Fibroblast of lung (primary cell): ENCODE measurements at regions not wholly inside any gene's neighbourhood (a gene's known extent, or its start where the extent isn't known, plus 50 kb on each side); places are given as distances from the start of the nearest gene placed in this dataset.

Experiments used
- DNase-seq, 2 donors: peaks; one replicate each; pipeline versions ENCODE4 v3.0.0 to v3.0.0-alpha.2; 2010; ENCODE audit warnings: low read depth in 2 of 2
- H2AFZ ChIP-seq: 2 replicates; pipeline ENCODE4 v1.5.1; 2012; ENCODE audit warnings: low read length, control low read depth, inconsistent platforms
- H3K27ac ChIP-seq: 2 replicates; pipeline ENCODE4 v1.5.1; 2011; ENCODE audit warnings: low read length, control low read depth; ENCODE audit not compliant: insufficient read depth
- H3K27me3 ChIP-seq: 2 replicates; pipeline ENCODE4 v1.5.1; 2011; ENCODE audit warnings: mild to moderate bottlenecking, low read length; ENCODE audit not compliant: control insufficient read depth, insufficient read depth
- H3K36me3 ChIP-seq: 2 replicates; pipeline ENCODE4 v1.5.1; 2011; ENCODE audit warnings: low read length; ENCODE audit not compliant: control insufficient read depth, insufficient read depth
- H3K4me1 ChIP-seq: 2 replicates; pipeline ENCODE4 v1.5.1; 2011; ENCODE audit warnings: low read length; ENCODE audit not compliant: control insufficient read depth, insufficient read depth; ENCODE audit errors: extremely low read depth
- H3K4me2 ChIP-seq: 2 replicates; pipeline ENCODE4 v1.5.1; 2011; ENCODE audit warnings: low read length, control low read depth; ENCODE audit not compliant: insufficient read depth; ENCODE audit errors: extremely low read depth
- H3K4me3 ChIP-seq, 4 experiments: fragments of 200-600 bp in 1 of 4; sonication (generic) in 1 of 4; replicated peaks in 1 of 4; 2 replicates each; pipeline ENCODE4 v1.5.1; 2011 to 2016; ENCODE audit warnings: low read length in 4 of 4, low read depth in 3 of 4, mild to moderate bottlenecking in 3 of 4, control low read depth in 2 of 4, inconsistent platforms in 1 of 4, mixed read lengths in 1 of 4; ENCODE audit not compliant: insufficient read depth in 1 of 4; ENCODE audit errors: control extremely low read depth in 1 of 4
- H3K79me2 ChIP-seq: 2 replicates; pipeline ENCODE4 v1.5.1; 2012; ENCODE audit warnings: mild to moderate bottlenecking, low read length, inconsistent platforms; ENCODE audit not compliant: control insufficient read depth, insufficient read depth
- H3K9ac ChIP-seq: 2 replicates; pipeline ENCODE4 v1.5.1; 2011; ENCODE audit warnings: mild to moderate bottlenecking, low read length, control low read depth; ENCODE audit not compliant: insufficient read depth
- H3K9me3 ChIP-seq: 2 replicates; pipeline ENCODE4 v1.5.1; 2012; ENCODE audit warnings: low read depth, low read length; ENCODE audit not compliant: control insufficient read depth, insufficient read depth
- H4K20me1 ChIP-seq: 2 replicates; pipeline ENCODE4 v1.5.1; 2011; ENCODE audit warnings: low read length; ENCODE audit not compliant: control insufficient read depth, insufficient read depth; ENCODE audit errors: extremely low read depth
- CTCF ChIP-seq, 2 donors: IDR thresholded peaks in 1 of 2; conservative IDR thresholded peaks in 1 of 2; 1 replicate in 1 of 2; 2 replicates in 1 of 2; pipeline ENCODE4 v1.5.1; 2011 to 2012; ENCODE audit warnings: low read length in 2 of 2, control low read depth in 1 of 2, inconsistent platforms in 1 of 2, low read depth in 1 of 2, mild to moderate bottlenecking in 1 of 2
- EZH2 ChIP-seq: IDR thresholded peaks from 2 replicates; pipeline ENCODE4 v1.5.1; 2012; ENCODE audit warnings: low read length, control low read depth, mild to moderate bottlenecking; ENCODE audit errors: missing control alignments

GRCh38 chr18:40494603-40495002, 1460.4 kb upstream of the PIK3C3 start:
- Histone ChIP-seq H4K20me1 (no peaks in the 10 kb centered on the region), H3K4me3 (no peak overlapping the region), H3K79me2 (no peaks in the 10 kb centered on the region), H2AFZ (no peak overlapping the region), H3K27me3 (no peaks in the 10 kb centered on the region), H3K4me2 (no peak overlapping the region), H3K9me3 (no peaks in the 10 kb centered on the region), H3K4me1 (no peaks in the 10 kb centered on the region), H3K9ac (no peak overlapping the region), H3K27ac (no peak overlapping the region), H3K36me3 (no peaks in the 10 kb centered on the region)
- TF ChIP-seq CTCF (conservative IDR thresholded peaks at IDR 0.05 in 1 of 2, IDR thresholded peaks at IDR 0.05 in 1 of 2; ENCODE audit: low read depth in 1 of 2, low read length in 2 of 2) (no peak), EZH2 (no peak)
- DNase-seq = no peak

GRCh38 chr18:40493316-40493715, 1461.7 kb upstream of the PIK3C3 start:
- DNase-seq = no peak
- no peak for TF ChIP-seq CTCF (conservative IDR thresholded peaks at IDR 0.05 in 1 of 2, IDR thresholded peaks at IDR 0.05 in 1 of 2; ENCODE audit: low read depth in 1 of 2, low read length in 2 of 2)
- TF ChIP-seq EZH2 = no peak

GRCh38 chr18:40489301-40489700, 1465.7 kb upstream of the PIK3C3 start:
- H3K4me3 ChIP-seq = no peak overlapping the region
- H3K9me3 ChIP-seq = no peaks in the 10 kb centered on the region
- TF ChIP-seq EZH2 = no peak
- H3K36me3 ChIP-seq = no peaks in the 10 kb centered on the region
- H4K20me1 ChIP-seq = no peaks in the 10 kb centered on the region
- no peaks in the 10 kb centered on the region for H3K79me2 ChIP-seq
- no peak overlapping the region for H3K27ac ChIP-seq
- no peak overlapping the region for H3K4me2 ChIP-seq
- no peak overlapping the region for H3K9ac ChIP-seq
- H3K27me3 ChIP-seq = no peaks in the 10 kb centered on the region
- H3K4me1 ChIP-seq = peaks cover 2% of the 10 kb centered on the region
- no peak overlapping the region for H2AFZ ChIP-seq
- DNase-seq = no peak

More at GRCh38 chr18:40493316-40493715, 1461.7 kb upstream of the PIK3C3 start:
- H2AFZ ChIP-seq = no peak overlapping the region
- no peak overlapping the region for H3K4me2 ChIP-seq
- no peak overlapping the region for H3K27ac ChIP-seq
- no peaks in the 10 kb centered on the region for H3K27me3 ChIP-seq
- H3K79me2 ChIP-seq = no peaks in the 10 kb centered on the region
- H3K4me3 ChIP-seq = no peak overlapping the region
- no peak overlapping the region for H3K9ac ChIP-seq
- H3K9me3 ChIP-seq = no peaks in the 10 kb centered on the region
- H4K20me1 ChIP-seq = no peaks in the 10 kb centered on the region
- no peaks in the 10 kb centered on the region for H3K36me3 ChIP-seq
- no peaks in the 10 kb centered on the region for H3K4me1 ChIP-seq
